Osteoblast (primary cell): ENCODE measurements at regions not wholly inside any gene's neighbourhood (a gene's known extent, or its start where the extent isn't known, plus 50 kb on each side); places are given as distances from the start of the nearest gene placed in this dataset.

Source experiments
- DNase-seq: peaks from one replicate; pipeline ENCODE4 v3.0.0; 2011; ENCODE audit warnings: low spot score, mixed read lengths; ENCODE audit not compliant: insufficient read length; ENCODE audit errors: missing footprints
- H2AFZ ChIP-seq: 2 replicates; pipeline ENCODE4 v1.6.0; 2011; ENCODE audit warnings: mild to moderate bottlenecking, low read length
- H3K27ac ChIP-seq: 2 replicates; pipeline ENCODE4 v1.5.1; 2011; ENCODE audit warnings: mild to moderate bottlenecking, low read depth, low read length, moderate library complexity
- H3K27me3 ChIP-seq: 2 replicates; pipeline ENCODE4 v1.6.0; 2012; ENCODE audit warnings: mild to moderate bottlenecking, control low read depth, inconsistent platforms, low read length, moderate library complexity; ENCODE audit not compliant: insufficient read depth
- H3K36me3 ChIP-seq: 2 replicates; pipeline ENCODE4 v1.5.1; 2011; ENCODE audit warnings: mild to moderate bottlenecking, low read length, control low read depth, moderate library complexity; ENCODE audit not compliant: insufficient read depth
- H3K4me1 ChIP-seq: 2 replicates; pipeline ENCODE4 v1.5.1; 2011; ENCODE audit warnings: mild to moderate bottlenecking, low read length, control low read depth, moderate library complexity; ENCODE audit not compliant: insufficient read depth
- H3K4me2 ChIP-seq: 2 replicates; pipeline ENCODE4 v1.6.0; 2011; ENCODE audit warnings: mild to moderate bottlenecking, low read length; ENCODE audit not compliant: insufficient read depth
- H3K4me3 ChIP-seq: fragments of 200-600 bp; sonication (generic); 3 replicates; pipeline ENCODE4 v1.5.1; 2012; ENCODE audit warnings: mild to moderate bottlenecking, low read length, inconsistent platforms; ENCODE audit not compliant: insufficient read depth
- H3K79me2 ChIP-seq: 2 replicates; pipeline ENCODE4 v1.6.0; 2012; ENCODE audit warnings: mild to moderate bottlenecking, low read length, control low read depth, inconsistent platforms; ENCODE audit not compliant: insufficient read depth
- H3K9me3 ChIP-seq: 2 replicates; pipeline ENCODE4 v1.5.1; 2011; ENCODE audit warnings: low read depth, low read length, control low read depth
- H4K20me1 ChIP-seq: 2 replicates; pipeline ENCODE4 v1.6.0; 2012; ENCODE audit warnings: mild to moderate bottlenecking, low read length, control low read depth; ENCODE audit not compliant: insufficient read depth
- TF ChIP-seq, protein P1 (sequence below): IDR thresholded peaks from 2 replicates; pipeline ENCODE4 v1.5.1; 2011; ENCODE audit warnings: mild to moderate bottlenecking, low read depth, low read length, moderate library complexity; ENCODE audit errors: extremely low read depth

DNA sequence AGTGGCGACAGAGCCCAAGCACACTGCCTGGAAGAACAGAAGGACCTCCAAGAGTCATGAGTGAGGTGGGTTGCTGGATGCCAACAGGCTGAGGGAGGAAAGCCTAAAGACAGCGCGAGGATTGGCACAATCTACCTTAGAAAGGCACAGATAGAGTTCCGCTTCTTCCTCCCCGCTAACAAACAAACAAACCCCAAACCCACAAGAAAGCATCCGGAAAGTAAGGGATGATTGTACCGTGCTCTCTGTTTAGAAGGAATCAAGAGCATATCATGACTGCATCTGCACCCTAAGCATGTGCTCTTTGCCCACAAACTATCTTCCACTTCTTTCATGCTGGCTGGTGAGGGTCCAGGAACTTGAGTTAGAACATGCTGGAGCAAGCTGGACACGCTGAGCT, 233.0 kb upstream of the KLF12 start:
- no peak overlapping the region for H3K4me3 ChIP-seq
- no peaks in the 10 kb centered on the region for H3K79me2 ChIP-seq
- DNase-seq = no peak
- no peaks in the 10 kb centered on the region for H3K9me3 ChIP-seq
- no peaks in the 10 kb centered on the region for H3K36me3 ChIP-seq
- H2AFZ ChIP-seq = no peak overlapping the region
- H3K27ac ChIP-seq = no peak overlapping the region
- TF ChIP-seq, protein P1, sequence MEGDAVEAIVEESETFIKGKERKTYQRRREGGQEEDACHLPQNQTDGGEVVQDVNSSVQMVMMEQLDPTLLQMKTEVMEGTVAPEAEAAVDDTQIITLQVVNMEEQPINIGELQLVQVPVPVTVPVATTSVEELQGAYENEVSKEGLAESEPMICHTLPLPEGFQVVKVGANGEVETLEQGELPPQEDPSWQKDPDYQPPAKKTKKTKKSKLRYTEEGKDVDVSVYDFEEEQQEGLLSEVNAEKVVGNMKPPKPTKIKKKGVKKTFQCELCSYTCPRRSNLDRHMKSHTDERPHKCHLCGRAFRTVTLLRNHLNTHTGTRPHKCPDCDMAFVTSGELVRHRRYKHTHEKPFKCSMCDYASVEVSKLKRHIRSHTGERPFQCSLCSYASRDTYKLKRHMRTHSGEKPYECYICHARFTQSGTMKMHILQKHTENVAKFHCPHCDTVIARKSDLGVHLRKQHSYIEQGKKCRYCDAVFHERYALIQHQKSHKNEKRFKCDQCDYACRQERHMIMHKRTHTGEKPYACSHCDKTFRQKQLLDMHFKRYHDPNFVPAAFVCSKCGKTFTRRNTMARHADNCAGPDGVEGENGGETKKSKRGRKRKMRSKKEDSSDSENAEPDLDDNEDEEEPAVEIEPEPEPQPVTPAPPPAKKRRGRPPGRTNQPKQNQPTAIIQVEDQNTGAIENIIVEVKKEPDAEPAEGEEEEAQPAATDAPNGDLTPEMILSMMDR = no peak
- no peaks in the 10 kb centered on the region for H3K27me3 ChIP-seq
- H3K4me1 ChIP-seq = no peaks in the 10 kb centered on the region
- no peaks in the 10 kb centered on the region for H4K20me1 ChIP-seq
- H3K4me2 ChIP-seq = no peak overlapping the region

DNA sequence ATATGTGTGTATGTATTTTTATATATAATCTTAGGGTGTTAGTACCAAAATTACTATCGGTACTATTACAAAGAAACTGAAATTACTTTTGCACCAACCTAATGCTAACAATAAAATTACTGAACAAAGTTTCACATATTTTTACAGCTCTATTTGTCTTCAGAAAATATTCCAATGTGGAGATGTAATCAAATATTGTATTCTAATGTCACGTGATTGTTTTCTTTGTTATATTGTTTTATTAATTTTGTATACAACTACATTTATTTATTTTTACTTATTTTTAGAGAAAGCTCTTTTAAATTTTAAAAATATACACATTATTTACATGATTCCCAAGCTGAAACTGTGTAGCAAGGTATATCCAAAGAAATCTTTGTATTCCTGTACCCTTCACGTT, 227.1 kb upstream of the KLF12 start:
- no peak overlapping the region for H3K4me3 ChIP-seq
- no peaks in the 10 kb centered on the region for H4K20me1 ChIP-seq
- no peaks in the 10 kb centered on the region for H3K4me1 ChIP-seq
- no peaks in the 10 kb centered on the region for H3K79me2 ChIP-seq
- TF ChIP-seq, protein P1 = no peak
- no peaks in the 10 kb centered on the region for H3K36me3 ChIP-seq
- DNase-seq = no peak
- H3K9me3 ChIP-seq = no peaks in the 10 kb centered on the region
- no peak overlapping the region for H3K4me2 ChIP-seq
- no peak overlapping the region for H3K27ac ChIP-seq
- H3K27me3 ChIP-seq = no peaks in the 10 kb centered on the region
- no peak overlapping the region for H2AFZ ChIP-seq

DNA sequence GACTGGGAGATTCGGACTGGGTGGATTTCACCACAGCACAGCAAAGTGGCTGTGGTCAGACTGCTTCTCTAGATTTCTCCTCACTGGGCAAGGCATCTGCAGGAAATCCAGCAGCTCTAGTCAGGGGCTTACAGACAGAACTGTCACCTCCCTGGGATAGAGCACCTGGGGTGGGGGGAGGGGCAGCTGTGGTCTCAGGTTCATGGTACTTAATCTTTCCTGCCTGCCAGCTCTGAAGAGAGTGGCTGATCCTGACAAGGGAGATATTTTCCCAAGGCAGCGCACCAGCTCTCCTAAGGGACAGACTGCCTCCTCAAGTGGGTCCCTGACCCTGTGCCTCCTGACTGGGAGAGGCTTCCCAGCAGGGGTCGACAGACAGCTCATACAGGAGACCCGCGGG, 212.8 kb upstream of the KLF12 start:
- Histone ChIP-seq H2AFZ (peak overlapping the region; percentile 82), H3K27me3 (no peaks in the 10 kb centered on the region), H4K20me1 (no peaks in the 10 kb centered on the region), H3K79me2 (no peaks in the 10 kb centered on the region), H3K9me3 (no peaks in the 10 kb centered on the region), H3K4me1 (no peaks in the 10 kb centered on the region), H3K4me2 (peak overlapping the region; percentile 36), H3K4me3 (peak overlapping the region; percentile 33), H3K36me3 (no peaks in the 10 kb centered on the region), H3K27ac (no peak overlapping the region)
- DNase-seq = no peak
- TF ChIP-seq, protein P1 = no peak

DNA sequence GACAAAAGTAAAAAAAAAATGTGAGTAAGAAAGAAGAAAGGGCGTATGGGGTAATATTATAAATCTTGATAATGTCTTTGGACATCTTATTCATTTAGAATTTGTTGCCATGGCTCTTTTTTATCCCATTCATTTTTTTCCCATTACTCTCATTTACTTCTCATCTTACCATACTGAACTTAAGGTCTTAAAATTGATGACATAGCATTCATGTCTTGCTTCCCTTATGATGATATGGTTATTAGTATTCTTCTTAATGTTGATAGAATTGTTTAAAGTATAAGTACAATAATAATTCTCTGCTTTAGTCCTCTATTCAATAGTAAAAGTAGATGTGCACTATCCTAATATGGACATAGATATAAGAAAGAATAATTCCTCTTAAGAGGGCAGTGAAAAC, 204.1 kb upstream of the KLF12 start:
- Histone ChIP-seq H3K9me3 (no peaks in the 10 kb centered on the region), H3K4me3 (no peak overlapping the region), H4K20me1 (no peaks in the 10 kb centered on the region), H2AFZ (no peak overlapping the region), H3K4me1 (no peaks in the 10 kb centered on the region), H3K36me3 (no peaks in the 10 kb centered on the region), H3K4me2 (no peak overlapping the region), H3K27ac (no peak overlapping the region), H3K79me2 (no peaks in the 10 kb centered on the region), H3K27me3 (no peaks in the 10 kb centered on the region)
- TF ChIP-seq, protein P1 = no peak
- DNase-seq = no peak
